ENCODE measurements at regions not wholly inside any gene's neighbourhood (a gene's known extent, or its start where the extent isn't known, plus 50 kb on each side); places are given as distances from the start of the nearest gene placed in this dataset.

DNA sequence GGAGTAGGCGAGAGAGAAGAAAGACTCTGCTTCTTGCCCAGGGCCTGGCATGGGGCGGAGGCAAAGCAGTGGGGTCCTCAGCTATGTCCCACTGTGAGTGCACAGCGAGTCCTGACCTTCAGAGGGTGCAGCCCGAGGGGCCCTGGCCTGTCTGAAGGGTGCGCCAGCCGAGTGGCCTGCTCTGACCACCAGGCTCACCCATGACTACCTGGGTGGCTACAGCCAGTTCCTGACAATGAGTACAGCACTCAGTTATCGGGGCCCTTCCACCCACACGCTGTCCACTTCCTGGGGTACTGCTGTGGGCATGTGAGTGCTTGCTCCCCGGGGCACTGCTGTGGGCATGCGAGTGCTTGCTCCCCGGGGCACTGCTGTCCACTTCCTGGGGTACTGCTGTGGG is 74.1 kb upstream of the B3GAT1 start:
- H3K27me3 ChIP-seq (ENCODE audit: control insufficient read depth, insufficient read depth, low read length) = no peaks in the 10 kb centered on the region
- DNase-seq (ENCODE audit: low read depth) (no peak), FAIRE-seq (no peak)
- TF ChIP-seq, protein P1, sequence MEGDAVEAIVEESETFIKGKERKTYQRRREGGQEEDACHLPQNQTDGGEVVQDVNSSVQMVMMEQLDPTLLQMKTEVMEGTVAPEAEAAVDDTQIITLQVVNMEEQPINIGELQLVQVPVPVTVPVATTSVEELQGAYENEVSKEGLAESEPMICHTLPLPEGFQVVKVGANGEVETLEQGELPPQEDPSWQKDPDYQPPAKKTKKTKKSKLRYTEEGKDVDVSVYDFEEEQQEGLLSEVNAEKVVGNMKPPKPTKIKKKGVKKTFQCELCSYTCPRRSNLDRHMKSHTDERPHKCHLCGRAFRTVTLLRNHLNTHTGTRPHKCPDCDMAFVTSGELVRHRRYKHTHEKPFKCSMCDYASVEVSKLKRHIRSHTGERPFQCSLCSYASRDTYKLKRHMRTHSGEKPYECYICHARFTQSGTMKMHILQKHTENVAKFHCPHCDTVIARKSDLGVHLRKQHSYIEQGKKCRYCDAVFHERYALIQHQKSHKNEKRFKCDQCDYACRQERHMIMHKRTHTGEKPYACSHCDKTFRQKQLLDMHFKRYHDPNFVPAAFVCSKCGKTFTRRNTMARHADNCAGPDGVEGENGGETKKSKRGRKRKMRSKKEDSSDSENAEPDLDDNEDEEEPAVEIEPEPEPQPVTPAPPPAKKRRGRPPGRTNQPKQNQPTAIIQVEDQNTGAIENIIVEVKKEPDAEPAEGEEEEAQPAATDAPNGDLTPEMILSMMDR (IDR thresholded peaks at IDR 0.05; ENCODE audit: insufficient read depth, low read length, severe bottlenecking) = no peak
- no peak overlapping the region for H3K4me3 ChIP-seq (ENCODE audit: low read depth, low read length)
- no peaks in the 10 kb centered on the region for H3K36me3 ChIP-seq (ENCODE audit: control insufficient read depth, insufficient read depth, low read length)

DNA sequence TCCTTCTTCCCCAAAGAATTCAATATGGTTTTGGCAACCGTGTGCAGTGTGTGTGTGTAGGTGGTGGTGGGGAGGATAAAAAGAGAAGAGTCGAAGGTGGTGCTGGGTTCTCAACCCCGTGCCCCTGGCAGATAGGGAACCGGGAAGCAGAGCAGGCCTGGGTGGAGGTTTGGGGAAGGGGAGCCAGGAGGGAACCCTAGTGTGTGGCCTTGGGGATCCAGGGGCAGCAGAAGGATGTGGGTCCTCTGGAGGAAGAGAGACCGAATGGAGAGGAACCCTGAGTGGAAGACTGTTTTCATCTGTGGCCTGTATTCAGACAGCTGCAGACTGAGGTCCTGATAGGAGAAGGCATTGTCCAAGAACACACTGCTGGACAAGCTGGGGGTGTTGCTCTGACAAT is 73.3 kb upstream of the B3GAT1 start:
- TF ChIP-seq, protein P1 (IDR thresholded peaks at IDR 0.05; ENCODE audit: insufficient read depth, low read length, severe bottlenecking) = no peak
- DNase-seq (ENCODE audit: low read depth) (no peak), FAIRE-seq (no peak)
- Histone ChIP-seq H3K4me3 (ENCODE audit: low read depth, low read length) (no peak overlapping the region), H3K36me3 (ENCODE audit: control insufficient read depth, insufficient read depth, low read length) (no peaks in the 10 kb centered on the region), H3K27me3 (ENCODE audit: control insufficient read depth, insufficient read depth, low read length) (no peaks in the 10 kb centered on the region)

DNA sequence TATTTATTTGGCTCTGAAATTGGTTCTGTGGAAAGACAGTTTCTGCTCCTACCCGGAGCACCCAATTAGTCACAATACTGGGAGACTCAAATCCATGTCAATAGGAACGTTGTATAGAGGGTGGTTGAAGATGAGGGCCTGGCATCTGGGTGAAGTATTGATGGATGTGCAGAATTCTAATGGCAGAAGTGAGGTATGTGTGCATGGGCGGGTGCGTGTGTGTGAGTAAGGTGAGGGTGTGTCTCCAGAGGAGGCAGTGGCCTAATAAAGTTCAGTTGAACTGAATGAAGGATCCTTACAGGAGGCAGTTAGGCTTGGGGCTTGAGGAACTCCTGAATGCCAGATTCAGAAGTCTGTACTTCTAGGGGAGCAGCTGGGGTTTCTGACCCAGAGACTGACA is 71.8 kb upstream of the B3GAT1 start:
- DNase-seq (ENCODE audit: low read depth) (no peak), FAIRE-seq (no peak)
- Histone ChIP-seq H3K36me3 (ENCODE audit: control insufficient read depth, insufficient read depth, low read length) (no peaks in the 10 kb centered on the region), H3K4me3 (ENCODE audit: low read depth, low read length) (no peak overlapping the region), H3K27me3 (ENCODE audit: control insufficient read depth, insufficient read depth, low read length) (no peaks in the 10 kb centered on the region)
- TF ChIP-seq, protein P1 (IDR thresholded peaks at IDR 0.05; ENCODE audit: insufficient read depth, low read length, severe bottlenecking) = no peak

DNA sequence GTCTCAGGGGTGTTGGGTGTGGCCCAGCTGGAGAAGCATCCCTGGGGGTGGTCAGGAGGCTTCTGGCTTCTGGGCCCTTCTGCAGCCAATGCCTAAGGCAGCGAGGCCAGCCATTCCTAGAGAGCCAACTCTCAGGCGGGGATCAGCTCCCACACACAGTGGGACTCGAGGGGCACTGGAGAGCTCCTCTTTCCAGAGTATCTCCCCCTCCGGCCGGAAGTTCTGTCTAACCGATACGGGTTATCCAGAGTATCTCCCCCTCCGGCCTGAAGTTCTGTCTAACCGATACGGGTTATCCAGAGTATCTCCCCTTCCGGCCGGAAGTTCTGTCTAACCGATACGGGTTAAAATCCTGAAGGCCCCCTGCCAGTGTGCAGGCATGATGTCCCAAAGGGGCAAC is 71.2 kb upstream of the B3GAT1 start:
- H3K36me3 ChIP-seq (ENCODE audit: control insufficient read depth, insufficient read depth, low read length) = no peaks in the 10 kb centered on the region
- no peaks in the 10 kb centered on the region for H3K27me3 ChIP-seq (ENCODE audit: control insufficient read depth, insufficient read depth, low read length)
- H3K4me3 ChIP-seq (ENCODE audit: low read depth, low read length) = no peak overlapping the region
- TF ChIP-seq, protein P1 (IDR thresholded peaks at IDR 0.05; ENCODE audit: insufficient read depth, low read length, severe bottlenecking) = no peak
- no peak for DNase-seq (ENCODE audit: low read depth)
- no peak for FAIRE-seq

- DNase-seq (ENCODE audit: low read depth) (no peak), FAIRE-seq (no peak)
- TF ChIP-seq, protein P1 (IDR thresholded peaks at IDR 0.05; ENCODE audit: insufficient read depth, low read length, severe bottlenecking) = no peak
- H3K4me3 ChIP-seq (ENCODE audit: low read depth, low read length) = no peak overlapping the region
- no peaks in the 10 kb centered on the region for H3K36me3 ChIP-seq (ENCODE audit: control insufficient read depth, insufficient read depth, low read length)
- no peaks in the 10 kb centered on the region for H3K27me3 ChIP-seq (ENCODE audit: control insufficient read depth, insufficient read depth, low read length)
Measured at GRCh38 chr11:134482865-134483264, 70.8 kb upstream of the B3GAT1 start.

- Histone ChIP-seq H3K27me3 (ENCODE audit: control insufficient read depth, insufficient read depth, low read length) (no peaks in the 10 kb centered on the region), H3K4me3 (ENCODE audit: low read depth, low read length) (no peak overlapping the region), H3K36me3 (ENCODE audit: control insufficient read depth, insufficient read depth, low read length) (no peaks in the 10 kb centered on the region)
- FAIRE-seq (no peak), DNase-seq (ENCODE audit: low read depth) (no peak)
- TF ChIP-seq, protein P1 (IDR thresholded peaks at IDR 0.05; ENCODE audit: insufficient read depth, low read length, severe bottlenecking) = no peak
Measured at GRCh38 chr11:134481933-134482527, 70.0 kb upstream of the B3GAT1 start.

Data from bronchial epithelial cell (primary cell).